ENCODE measurements at regions not wholly inside any gene's neighbourhood (a gene's known extent, or its start where the extent isn't known, plus 50 kb on each side); places are given as distances from the start of the nearest gene placed in this dataset.

DNA sequence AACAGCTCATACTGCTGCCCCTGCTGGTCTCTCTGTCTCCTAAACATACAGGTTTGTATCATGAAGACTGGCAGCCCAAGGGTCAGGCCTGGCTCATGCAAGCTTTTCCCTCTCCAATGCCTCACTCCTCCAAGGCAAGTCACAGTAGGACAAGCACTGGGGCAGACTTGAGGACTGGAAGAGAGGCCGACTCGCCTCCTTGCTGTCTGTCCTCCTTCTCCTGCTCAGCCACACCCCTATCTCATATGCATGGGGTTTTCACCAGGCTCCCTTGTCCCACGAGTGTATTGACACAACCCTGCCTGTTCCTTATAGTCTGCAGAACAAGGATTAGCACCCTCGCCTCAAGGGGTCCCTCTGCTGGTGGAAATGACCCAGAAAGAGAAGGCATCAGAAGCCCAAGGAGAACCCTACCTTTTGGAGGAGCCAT, 223.7 kb downstream of the SOX11 start:
- TF ChIP-seq CTCF (IDR thresholded peaks at IDR 0.05) (no peak), POLR2A (IDR thresholded peaks at IDR 0.05) (no peak)

Measured in esophagus squamous epithelium (tissue), 4 donors.